Lung (tissue), 11 donors: ENCODE measurements at regions not wholly inside any gene's neighbourhood (a gene's known extent, or its start where the extent isn't known, plus 50 kb on each side); places are given as distances from the start of the nearest gene placed in this dataset.
"Not testable (repeated sequence)": the region's sequence is repeated elsewhere in the genome, so short reads cannot be mapped to it uniquely, and the experiment has no call there.

Experiments
- ATAC-seq: fragments of 200-7000 bp; cut with Tn5 transposase; one replicate; pipeline ENCODE4 v1.9.1; 2020; ENCODE audit warnings: moderate number of reproducible peaks; ENCODE audit not compliant: insufficient read depth, low FRiP score
- DNase-seq, 3 donors: peaks; one replicate each; pipeline ENCODE4 v3.0.0-alpha.2; 2013 to 2017
- H3K27ac ChIP-seq, 2 donors: one replicate each; pipeline ENCODE4 v1.5.1; 2013; ENCODE audit warnings: mild to moderate bottlenecking in 2 of 2, moderate library complexity in 2 of 2, control low read depth in 1 of 2, inconsistent platforms in 1 of 2, low read depth in 1 of 2, low read length in 1 of 2
- H3K27me3 ChIP-seq, 3 donors: one replicate each; pipeline ENCODE4 v1.5.1; 2013; ENCODE audit warnings: low read length in 2 of 3; ENCODE audit not compliant: control insufficient read depth in 3 of 3, insufficient read depth in 3 of 3
- H3K36me3 ChIP-seq, 4 donors: one replicate each; pipeline ENCODE4 v1.5.1; 2013; ENCODE audit warnings: low read length in 4 of 4, mild to moderate bottlenecking in 1 of 4, moderate library complexity in 1 of 4; ENCODE audit not compliant: control insufficient read depth in 4 of 4, insufficient read depth in 4 of 4
- H3K4me1 ChIP-seq, 5 donors: one replicate each; pipeline ENCODE4 v1.5.1; 2013; ENCODE audit warnings: low read length in 5 of 5, mild to moderate bottlenecking in 2 of 5, moderate library complexity in 1 of 5; ENCODE audit not compliant: control insufficient read depth in 5 of 5, insufficient read depth in 5 of 5
- H3K4me3 ChIP-seq: one replicate; pipeline ENCODE4 v1.5.1; 2013; ENCODE audit warnings: mild to moderate bottlenecking, control low read depth, moderate library complexity
- H3K9ac ChIP-seq, 2 donors: one replicate each; pipeline ENCODE4 v1.5.1; 2013; ENCODE audit warnings: low read length in 2 of 2, control low read depth in 1 of 2; ENCODE audit not compliant: insufficient read depth in 1 of 2
- H3K9me3 ChIP-seq, 4 donors: one replicate each; pipeline ENCODE4 v1.5.1; 2013; ENCODE audit warnings: low read length in 3 of 4, mild to moderate bottlenecking in 1 of 4, moderate library complexity in 1 of 4; ENCODE audit not compliant: control insufficient read depth in 4 of 4, insufficient read depth in 3 of 4
- WGBS, 2 donors: extraction: QIAGEN DNeasy Blood & Tissue Kit; methylation state at CpG; one replicate each; pipeline ENCODE4 v1.1.7; 2013; 5-methylcytosine and 5-hydroxymethylcytosine counted together
- TF ChIP-seq, protein P1 (sequence below): IDR thresholded peaks from 2 replicates; pipeline ENCODE4 v1.5.1; 2012; ENCODE audit warnings: mild to moderate bottlenecking; ENCODE audit errors: control extremely low read depth, extremely low read depth
- donor health status: control.
- donor health status: control.
- donor health status: Bipolar disorder and iron deficiency.
- donor health status: healthy.
- donor health status: DM: yes; HTN: yes; CAD: no.

DNA sequence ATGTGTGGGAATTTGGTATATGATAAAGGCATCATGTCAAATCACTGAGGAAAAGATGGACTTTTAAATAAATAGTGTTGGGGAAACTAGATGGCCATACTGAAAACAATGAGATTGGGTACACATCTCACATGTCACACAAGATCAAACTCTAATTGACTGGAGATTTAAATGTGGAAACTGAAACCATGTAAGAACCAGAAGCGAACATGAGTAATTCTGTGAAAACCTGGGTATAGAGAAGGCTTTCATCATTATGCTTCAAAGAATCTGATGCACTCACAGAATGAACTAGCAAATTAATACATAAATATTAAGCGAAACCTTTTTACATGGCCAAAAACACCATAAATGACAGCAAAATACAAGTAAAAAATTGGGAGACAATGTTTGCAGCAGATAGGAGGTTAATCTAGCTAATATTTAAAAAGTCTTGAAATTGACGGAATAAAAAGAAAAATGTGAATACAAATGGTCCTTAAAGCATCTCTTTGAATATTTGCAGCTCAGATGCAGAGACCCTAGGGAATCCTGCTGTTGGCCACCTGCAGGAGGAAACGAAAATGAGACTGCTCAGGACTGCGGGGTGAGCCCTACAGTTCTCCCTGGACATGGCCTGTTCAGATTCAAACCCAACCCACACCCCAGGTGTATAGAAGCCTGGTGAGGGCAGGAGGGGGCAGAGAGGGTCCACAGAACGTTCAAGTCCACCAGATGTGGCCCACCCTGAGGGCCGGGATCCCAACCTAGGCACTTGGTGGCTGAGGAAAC is 297.6 kb upstream of the WSB1 start:
- not testable (repeated sequence) for H3K9ac ChIP-seq, H3K9me3 ChIP-seq, H3K36me3 ChIP-seq, H3K27ac ChIP-seq, H3K4me1 ChIP-seq, H3K4me3 ChIP-seq, ATAC-seq, H3K27me3 ChIP-seq, DNase-seq
- 66 to 74% methylated on average over 7 of the region's 7 CpGs for WGBS, 2 donors

DNA sequence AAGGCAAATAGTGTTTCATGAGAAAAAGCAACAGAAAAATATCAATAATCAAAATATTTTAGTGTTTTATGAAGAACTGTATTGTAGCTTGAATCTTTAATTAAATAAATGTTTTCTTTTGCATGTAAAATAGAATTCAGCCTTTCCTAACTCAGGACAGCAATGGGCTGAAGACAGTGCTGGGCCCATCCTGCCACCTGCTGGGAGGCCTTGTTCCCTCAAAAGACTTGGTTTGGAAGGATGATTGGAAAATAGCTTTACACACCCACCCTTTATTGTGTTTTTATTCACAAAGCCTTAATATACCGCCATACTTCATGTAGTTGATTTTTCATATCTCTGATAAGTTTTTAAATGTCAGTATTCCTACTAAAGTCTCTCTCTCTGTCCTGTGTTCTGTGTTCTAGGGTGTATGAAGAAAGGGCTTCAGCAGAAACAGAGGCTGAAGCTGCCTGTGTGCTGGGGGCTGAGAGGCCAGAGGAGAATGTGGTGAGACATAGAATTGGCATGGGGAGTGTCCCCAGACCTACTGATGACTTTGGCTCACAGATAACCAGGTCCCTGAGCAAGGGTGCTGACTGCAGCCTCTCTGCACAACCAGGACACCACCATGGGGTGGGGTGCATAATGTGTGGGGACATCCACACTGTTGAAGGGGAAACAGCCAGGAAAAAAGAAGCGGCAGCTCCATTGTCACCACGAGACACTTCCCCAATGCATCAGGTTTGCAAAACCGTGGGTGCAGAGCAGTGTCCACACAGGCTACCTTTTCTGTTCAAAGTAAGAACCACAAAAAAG is 286.0 kb upstream of the WSB1 start:
- not testable (repeated sequence) for H3K9ac ChIP-seq, H3K27ac ChIP-seq, H3K36me3 ChIP-seq, DNase-seq, H3K27me3 ChIP-seq, H3K4me3 ChIP-seq, ATAC-seq, H3K4me1 ChIP-seq
- WGBS, 2 donors: 70 to 71% methylated on average over 4 of the region's 4 CpGs
- peaks cover 0 to 11% (median 4%) of the 10 kb centered on the region in 4 donors for H3K9me3 ChIP-seq

GRCh38 chr17:27009087-27009486 is 284.8 kb upstream of the WSB1 start:
- H3K27ac ChIP-seq: no peak overlapping the region
- H3K9ac ChIP-seq: no peak overlapping the region
- H3K27me3 ChIP-seq: no peaks in the 10 kb centered on the region
- DNase-seq (no peak), ATAC-seq (no peak)
- H3K36me3 ChIP-seq: no peaks in the 10 kb centered on the region
- TF ChIP-seq, protein P1, sequence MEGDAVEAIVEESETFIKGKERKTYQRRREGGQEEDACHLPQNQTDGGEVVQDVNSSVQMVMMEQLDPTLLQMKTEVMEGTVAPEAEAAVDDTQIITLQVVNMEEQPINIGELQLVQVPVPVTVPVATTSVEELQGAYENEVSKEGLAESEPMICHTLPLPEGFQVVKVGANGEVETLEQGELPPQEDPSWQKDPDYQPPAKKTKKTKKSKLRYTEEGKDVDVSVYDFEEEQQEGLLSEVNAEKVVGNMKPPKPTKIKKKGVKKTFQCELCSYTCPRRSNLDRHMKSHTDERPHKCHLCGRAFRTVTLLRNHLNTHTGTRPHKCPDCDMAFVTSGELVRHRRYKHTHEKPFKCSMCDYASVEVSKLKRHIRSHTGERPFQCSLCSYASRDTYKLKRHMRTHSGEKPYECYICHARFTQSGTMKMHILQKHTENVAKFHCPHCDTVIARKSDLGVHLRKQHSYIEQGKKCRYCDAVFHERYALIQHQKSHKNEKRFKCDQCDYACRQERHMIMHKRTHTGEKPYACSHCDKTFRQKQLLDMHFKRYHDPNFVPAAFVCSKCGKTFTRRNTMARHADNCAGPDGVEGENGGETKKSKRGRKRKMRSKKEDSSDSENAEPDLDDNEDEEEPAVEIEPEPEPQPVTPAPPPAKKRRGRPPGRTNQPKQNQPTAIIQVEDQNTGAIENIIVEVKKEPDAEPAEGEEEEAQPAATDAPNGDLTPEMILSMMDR: no peak
- WGBS, 2 donors: 83 to 86% methylated on average over 13 to 14 of the region's 14 CpGs
- peaks cover 0 to 11% (median 2%) of the 10 kb centered on the region in 4 donors for H3K9me3 ChIP-seq
- no peaks in the 10 kb centered on the region for H3K4me1 ChIP-seq
- no peak overlapping the region for H3K4me3 ChIP-seq

GRCh38 chr17:27010138-27010537 is 283.8 kb upstream of the WSB1 start:
- 31 to 47% methylated on average over 3 of the region's 3 CpGs for WGBS, 2 donors
- not testable (repeated sequence) for H3K36me3 ChIP-seq, H3K27ac ChIP-seq, H3K4me1 ChIP-seq, H3K27me3 ChIP-seq, H3K9ac ChIP-seq, ATAC-seq, DNase-seq, H3K4me3 ChIP-seq
- H3K9me3 ChIP-seq: peaks cover 0 to 14% (median 2%) of the 10 kb centered on the region in 4 donors

DNA sequence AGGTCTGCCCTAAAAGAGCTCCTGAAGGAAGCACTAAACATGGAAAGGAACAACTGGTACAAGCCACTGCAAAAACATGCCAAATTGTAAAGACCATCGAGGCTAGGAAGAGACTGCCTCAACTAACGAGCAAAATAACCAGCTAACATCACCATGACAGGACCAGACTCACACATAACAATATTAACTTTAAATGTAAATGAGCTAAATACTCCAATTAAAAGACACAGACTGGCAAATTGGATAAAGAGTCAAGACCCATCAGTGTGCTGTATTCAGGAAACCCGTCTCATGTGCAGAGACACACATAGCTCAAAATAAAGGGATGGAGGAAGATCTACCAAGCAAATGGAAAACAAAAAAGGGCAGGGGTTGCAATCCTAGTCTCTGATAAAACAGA is 263.4 kb upstream of the WSB1 start:
- not testable (repeated sequence) for H3K4me1 ChIP-seq, H3K9ac ChIP-seq, DNase-seq, H3K4me3 ChIP-seq, H3K36me3 ChIP-seq, H3K27ac ChIP-seq, H3K27me3 ChIP-seq, H3K9me3 ChIP-seq, ATAC-seq
- 58 to 71% methylated on average over 3 of the region's 3 CpGs for WGBS, 2 donors
